GM18498 (cell line): ENCODE measurements at regions not wholly inside any gene's neighbourhood (a gene's known extent, or its start where the extent isn't known, plus 50 kb on each side); places are given as distances from the start of the nearest gene placed in this dataset.

Experiments used
- ATAC-seq: cut with Tn5 transposase; IDR thresholded peaks from one replicate; pipeline ENCODE4 v1.9.1; 2021; ENCODE audit warnings: mild to moderate bottlenecking, moderate library complexity; ENCODE audit not compliant: unreplicated experiment

DNA sequence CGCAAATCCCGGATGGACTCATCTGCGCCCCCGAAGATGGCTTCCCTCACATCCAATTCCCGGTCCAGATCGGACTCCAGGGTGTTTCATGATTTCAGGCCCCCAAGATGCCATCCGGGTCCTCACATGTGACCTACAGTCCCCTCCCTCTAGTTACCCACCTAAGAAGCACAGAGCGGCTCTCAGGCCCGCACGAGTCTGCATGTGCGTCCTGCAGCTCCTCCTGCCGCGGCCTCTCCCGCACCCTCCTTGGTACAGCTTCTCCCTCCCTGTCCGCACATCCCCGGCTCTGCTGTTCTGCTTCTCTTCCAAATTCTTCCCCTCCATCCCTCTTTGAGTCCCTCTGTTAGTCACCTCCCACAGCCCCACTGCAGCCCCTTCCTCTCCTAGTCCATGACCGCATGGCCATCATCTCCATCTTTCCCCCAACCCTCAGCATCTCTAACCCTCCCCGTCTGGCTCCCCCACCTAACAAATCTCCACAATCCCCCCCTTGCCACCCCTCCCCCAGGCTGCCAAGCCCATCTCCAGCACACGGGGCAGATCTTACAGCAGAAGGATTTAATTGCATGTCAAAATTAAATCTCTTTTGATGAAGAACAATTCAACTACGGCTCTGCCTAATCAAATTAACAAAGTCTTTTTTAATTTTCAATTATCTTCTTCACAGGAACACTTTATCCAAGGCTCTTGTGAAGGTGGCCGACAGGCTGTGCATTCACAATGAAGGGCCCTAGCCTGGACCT, 231.0 kb downstream of the RBFOX3 start:
- no peak for ATAC-seq

DNA sequence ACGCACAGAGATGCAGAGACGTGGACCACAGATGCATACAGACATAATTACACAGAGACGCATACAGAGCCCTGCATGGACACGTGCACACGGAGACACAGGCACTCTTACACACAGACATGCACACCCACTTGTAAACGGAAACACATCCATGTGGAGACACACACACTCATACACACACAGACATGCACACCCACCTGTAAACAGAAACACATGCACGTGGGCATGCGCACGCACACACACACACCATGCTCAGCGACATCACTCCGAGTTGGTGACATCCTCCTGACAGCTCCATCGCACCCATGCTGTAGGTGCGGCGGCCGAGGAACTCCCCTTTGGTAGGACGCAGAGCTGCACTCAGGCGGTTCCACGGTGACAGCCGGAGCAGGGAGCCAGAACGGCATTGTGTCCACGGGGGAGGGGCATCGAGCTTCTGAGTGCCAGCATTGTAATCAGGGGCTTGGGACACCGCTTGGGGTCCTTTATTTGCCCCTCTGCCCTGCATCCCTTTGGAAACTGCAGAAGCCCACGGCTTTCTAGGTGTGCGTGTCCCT, 233.5 kb downstream of the RBFOX3 start:
- ATAC-seq = no peak

DNA sequence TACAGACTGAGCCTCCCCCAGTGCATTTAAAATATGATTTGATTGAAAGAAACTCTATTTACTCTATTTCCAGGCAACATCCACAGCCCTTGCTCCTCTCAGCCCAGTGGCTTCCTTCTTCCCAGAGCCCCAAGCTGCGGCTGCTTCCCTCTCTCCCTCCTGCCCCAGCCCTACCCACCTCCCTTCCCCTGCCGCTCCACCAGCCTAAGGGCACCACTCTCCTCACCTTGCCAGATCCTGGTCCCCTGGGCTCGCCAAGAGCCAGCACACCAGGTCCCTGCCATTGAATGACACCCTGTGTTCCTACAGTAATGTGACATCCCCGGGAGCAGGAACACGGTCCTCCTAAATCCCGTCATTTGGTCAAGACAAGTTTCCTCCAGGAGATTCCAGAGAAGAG, 236.0 kb downstream of the RBFOX3 start:
- ATAC-seq = no peak

DNA sequence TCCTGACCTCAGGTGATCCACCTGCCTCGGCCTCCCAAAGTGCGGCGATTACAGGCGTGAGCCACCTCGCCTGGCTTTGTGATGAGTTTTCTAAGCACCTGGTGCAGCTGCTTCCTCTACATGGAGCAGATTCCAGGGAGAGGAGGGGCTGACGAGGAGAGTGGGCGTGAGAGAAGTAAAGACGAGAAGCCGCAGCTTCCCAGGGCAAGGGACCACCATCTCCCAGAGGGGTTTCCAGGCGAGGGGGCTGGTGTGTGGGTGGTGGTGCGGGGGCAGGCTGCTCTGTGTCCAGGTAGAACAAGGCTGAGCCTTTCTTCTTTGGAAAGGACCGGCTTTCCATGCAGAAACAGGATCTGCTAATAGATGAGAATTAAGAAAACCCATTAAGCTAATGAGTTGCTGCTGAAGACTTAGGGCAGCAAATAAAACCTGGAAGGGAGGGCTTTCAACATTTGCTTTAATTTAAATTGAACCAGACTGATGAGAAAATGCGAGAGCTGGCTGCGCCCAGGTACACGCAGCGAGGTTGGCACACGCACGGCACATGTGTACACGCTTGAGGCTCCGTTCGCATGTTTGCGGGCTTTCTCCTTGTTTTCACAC, 236.7 kb downstream of the RBFOX3 start:
- ATAC-seq = no peak

DNA sequence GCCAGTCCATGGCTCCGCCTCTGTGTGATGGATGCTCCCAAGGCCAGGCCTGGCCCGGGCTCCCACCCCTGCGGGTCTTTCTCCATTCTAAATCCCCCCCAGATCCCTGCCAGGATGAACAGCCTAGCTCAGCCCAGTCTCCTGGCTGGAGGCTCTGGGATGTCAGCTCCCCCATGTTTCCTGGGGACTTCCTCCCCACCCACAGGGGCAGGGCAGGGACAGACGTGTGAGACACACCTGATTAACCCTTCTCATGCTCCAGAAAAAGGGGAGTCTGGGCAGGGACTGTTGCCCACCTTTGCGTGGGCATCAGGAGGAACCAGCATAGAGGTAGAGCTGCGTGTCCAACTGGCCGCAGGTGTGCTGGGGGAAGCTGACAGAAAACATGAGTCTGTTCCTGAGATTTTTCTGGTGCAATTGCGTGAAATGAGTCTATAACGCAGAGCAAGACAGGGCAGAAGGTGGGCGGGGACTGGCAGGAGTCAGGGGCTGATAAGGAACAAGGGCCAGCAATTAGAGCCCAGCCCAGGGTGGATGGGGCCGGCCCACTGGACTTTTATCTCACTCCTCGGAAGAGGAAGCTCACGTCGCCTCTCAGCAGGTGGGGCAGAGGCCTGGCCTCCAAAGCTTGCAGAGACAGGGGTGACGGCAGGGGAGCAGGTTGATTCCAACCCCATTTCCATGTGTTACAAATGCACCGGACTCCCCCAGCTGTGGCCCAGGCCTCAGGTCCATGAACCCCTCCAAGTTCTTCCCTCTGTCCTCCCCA, 238.2 kb downstream of the RBFOX3 start:
- ATAC-seq = no peak

DNA sequence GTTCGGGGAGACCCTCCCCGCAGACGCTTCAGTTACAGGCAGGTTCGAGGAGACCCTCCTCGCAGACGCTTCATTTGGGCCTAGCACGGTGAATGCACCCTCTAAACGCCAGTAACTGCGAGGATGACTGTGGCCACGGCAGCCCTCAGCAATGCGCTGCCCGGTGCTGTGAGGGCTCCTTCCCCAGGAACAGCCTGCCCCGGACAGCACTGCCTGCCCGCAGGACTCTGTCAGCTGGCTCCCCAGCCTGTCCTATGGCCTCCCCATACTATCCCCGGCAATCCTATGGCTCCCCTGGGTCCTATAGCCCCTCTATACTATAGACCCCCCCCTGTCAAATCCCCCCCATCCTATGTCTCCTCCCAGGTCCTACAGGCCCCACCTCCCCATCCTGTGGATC, 238.9 kb downstream of the RBFOX3 start:
- no peak for ATAC-seq

DNA sequence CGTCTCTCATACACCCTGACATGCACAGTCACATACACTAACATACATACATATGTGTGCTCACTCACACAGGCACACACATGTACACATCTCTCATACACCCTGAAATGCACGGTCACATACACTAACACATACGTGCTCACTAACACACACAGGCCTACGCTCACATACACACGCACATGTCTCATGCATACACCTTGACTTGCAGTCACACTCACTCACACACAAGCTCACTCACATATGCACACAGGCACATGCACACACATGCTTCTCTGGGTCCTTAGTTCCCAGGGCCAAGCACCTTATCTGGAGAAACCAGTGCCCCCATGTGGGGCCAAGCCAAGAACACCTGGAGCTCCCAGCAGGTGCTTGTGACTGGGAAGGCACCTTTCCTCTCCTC, 240.3 kb downstream of the RBFOX3 start:
- ATAC-seq = no peak

DNA sequence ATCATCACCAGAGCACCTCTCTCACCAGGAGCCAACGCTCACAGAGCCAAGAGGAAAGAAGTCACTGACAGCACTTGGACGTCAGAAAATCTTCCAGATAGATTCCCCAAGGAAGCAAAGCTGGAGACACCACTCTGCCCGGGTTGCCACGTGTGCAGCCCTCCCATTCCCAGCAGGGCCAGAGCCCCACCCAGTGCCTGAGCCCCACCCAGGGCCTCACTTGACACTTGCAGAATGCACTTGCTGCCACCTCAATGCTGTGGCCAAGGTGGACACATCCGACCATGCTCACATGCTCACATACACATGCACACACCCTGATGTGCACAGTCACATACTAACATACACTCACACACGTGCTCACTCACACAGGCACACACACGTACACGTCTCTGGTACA, 240.7 kb downstream of the RBFOX3 start:
- ATAC-seq = no peak

DNA sequence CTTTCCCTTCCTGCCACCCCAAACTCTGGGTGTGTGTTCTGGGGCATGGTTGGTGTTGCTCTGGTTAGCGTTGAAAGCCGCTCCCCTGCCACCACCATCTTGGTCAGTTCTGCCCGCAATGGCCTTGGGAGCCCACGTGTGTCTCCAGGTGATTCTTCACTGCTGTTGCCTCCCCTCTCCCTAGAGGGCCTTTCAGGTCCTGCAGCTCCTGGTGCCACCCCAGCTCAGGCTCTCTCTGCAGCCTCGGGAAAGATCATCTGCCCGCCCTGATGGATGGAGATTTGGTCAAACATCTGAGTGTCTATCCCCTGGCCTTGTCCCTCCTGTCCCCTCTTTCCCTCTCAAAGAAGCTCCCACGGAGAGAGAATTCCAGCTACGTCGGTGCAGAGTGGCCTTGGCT, 241.3 kb downstream of the RBFOX3 start:
- no peak for ATAC-seq

DNA sequence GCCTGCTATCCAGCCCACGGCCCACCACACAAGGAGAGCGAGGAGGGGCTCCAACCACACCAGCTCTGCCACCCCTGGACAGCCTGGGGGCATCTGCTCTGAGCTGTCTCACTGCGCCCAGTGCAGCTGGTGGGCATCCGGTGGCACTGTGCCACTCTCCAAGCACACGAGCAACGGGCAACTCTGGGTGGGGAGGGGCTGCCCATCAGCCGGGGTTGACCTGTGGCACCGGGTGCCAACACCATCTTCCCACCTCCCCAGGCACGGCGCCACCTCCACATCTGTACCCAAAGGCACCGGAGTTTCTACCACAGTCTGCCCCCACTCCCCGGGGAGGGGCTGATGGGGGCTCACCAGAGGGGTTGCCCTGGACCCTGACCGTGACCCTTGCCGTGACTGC, 241.8 kb downstream of the RBFOX3 start:
- ATAC-seq = no peak

DNA sequence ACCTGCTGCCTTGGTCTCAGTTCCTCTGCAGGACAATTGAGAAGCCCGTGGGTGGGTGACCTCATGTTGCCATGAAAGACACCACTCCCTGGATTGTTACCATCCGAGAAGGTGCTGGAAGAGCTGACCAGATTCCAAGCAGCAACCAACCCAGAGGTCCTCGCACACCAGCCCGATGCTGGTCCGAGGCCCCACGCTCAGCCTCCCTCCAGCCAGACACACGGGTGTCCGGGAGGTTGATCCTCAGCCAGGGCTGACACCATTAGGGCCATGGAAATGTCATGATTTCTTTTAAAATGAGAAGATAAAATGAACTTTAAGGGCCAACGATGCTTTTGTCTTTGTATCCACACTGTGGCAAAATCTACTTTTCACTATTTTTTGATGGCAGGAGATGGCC, 242.3 kb downstream of the RBFOX3 start:
- no peak for ATAC-seq

DNA sequence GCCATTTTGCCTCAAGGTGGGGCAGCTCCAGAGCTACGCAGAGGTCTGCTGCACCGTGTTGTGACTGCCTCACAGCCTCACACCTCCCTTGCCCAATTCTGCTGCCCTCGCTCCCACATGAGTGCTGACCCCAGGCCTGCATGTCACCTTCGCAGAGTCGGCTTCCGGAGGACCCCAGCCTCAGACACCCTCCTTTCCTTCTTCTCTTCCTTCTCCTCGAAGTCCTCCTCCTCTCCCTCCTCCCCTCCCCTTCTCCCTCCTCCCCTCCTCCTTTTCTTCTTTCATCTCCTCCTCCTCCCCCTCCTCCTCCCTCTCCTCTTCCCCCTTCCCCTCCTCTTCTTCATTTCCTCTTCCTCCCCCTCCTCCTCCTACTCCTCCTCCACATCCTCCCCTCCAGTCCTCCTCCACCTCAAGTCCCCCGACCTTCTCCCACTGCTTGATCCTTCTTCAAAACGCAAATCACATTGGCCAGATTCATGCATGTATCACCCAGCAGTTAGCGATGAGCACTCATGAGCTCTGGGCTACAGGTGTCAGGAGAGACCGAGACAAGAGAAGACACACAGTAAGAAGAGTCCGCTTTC, 243.8 kb downstream of the RBFOX3 start:
- no peak for ATAC-seq

DNA sequence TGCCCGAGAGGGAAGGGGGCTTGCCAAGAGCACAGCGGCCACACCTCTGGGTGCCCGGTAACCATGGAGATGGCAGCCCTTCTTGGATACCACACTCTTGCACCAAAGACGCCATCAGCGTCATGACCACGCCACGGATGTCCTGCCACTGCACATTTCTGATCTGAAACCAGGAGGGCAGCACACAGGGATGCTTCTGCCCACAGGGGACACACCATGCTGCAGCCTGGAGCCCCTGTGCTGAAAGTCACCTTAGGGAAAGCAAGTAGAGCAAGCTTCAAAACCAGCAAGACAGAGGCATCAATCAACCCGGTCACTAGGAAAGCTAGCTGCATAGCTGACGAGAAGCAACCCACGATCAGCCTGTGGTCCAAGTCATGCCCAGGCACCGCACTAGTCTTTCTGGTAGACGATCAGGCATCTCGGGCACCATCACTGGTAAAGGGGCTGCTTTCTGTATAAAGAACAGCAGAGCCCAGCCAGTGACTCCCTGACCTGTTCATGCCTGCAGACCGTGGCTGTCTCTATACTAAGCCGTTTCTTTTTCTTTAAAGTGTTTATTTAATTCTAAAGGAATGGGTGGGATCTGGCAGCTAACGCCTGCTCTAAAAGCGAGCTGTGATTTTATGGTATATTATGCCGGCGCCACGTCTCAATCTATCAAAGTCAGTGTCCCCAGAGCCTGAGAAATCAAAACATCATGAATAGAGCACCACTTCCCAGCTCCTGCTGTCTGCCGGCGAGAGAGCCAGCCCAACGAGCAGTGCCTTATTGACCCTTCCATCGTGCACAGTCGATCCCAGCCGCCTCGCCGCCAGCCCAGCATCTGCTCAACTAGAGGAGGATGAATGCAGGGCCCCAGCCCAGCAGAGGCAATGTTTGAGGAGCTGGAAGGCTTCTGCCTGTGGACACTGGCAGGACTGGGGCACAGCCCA, 244.7 kb downstream of the RBFOX3 start:
- ATAC-seq = no peak

DNA sequence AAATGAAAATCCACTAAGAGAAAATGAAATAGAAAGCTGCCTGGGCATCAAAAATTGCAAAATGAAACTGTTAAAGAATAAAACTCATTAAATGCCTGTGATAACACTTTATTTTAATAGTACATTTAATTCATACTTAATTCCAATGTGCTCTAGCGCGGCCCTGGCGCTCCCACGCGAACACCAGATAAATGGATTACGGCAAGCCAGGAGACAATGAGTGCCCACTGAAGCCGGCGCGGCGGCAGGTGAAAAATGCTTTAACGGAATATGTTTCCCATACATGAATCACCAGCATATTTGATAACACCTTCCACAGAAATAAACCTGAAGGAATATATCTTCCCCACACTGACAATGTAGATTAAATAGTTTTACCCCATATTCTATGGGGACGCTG, 245.5 kb downstream of the RBFOX3 start:
- ATAC-seq = no peak

DNA sequence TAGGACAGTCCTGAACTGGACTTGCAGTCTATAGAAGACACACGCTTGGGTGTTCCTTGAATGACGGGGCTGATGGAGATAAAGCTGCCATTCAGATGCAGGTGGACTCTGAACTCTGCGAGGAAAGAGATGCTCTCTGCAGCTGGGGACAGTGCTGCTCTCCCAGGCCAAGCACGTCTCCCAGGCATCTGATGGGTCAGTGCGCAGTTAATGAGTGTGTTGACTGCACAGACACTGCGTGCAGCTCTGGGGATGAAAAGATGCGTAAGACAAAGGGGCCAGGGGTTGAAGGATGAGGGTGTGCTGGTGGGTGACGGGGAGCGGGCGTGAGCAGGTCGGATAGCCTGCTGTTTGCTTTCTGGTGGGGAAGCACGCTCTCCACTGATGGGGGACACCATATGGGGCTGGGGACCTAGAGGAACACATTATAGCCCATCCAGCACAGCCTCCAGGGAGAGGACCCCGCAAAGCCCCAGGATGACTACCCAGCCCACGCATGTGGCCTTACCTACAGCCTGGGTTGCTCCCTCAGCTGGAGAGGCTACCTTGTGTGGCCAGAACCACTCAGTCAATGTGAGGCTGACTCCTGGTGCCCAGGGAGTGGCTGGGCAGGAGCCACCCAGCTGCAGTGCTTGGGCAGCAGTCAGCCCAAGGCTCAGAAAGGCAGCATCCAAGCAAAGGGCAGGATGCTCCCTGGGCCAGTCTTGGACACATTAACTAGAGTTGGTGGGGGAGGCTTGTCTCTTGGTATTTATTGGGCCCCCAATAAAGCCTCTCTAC, 246.3 kb downstream of the RBFOX3 start:
- no peak for ATAC-seq

DNA sequence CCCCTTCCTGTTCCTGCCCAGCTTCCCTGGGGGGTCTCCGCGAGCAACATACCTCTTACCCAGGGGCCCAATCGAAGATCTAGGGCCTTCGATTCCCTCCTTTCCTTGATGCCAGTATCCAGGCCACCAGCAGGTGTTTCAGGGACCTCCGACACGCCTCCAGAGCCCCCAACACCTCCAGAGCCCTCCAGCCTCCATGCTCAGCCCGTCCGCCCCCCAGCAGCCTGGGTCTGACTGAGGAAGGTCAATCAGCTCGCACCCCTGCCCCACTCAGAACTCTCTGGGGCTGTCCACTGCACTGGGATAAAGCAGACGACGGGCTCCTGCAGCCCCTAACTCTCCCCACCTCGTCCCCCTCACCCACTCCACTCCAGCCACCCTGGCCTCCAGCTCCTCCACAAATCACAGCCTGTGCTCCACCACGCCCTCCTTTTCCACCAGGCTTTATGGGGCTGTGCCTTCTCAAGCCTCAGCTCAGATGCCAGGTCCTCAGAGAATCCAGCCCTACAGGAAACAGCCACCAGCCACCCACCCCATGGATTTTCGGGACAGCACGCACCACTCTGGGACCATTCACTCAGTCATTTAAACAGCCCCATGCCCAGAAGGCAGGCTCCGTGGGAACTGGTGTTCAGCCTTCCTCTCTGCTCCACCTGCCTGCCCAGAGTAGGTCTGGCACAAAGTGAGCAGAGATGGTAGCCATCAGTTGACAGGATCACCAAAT, 247.1 kb downstream of the RBFOX3 start:
- ATAC-seq = no peak

DNA sequence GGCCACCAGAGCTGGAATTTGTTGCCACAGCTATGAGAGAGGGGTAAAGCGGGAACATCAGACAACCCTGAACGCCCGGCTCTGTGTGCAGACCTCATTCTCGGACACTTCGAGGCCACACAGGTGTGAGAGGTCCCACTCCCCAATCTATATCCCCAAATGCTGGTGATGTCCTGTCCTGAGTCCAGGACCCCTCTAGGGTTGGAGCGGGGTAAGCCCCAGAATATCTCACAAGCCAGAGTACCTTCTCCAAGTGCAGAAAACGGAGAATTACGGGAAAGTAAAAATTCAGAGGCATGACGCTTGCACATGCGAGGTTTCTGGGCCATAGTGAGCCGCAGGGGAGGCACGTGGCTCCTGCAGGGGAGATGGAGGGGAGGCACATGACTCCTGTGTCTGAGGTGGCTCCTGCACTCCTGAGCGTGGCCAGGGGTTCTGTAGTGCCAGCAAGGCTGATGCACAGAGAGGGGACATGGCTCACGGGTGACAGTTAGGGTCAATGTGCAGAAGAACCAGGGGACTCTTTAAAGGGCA, 248.0 kb downstream of the RBFOX3 start:
- ATAC-seq = no peak

DNA sequence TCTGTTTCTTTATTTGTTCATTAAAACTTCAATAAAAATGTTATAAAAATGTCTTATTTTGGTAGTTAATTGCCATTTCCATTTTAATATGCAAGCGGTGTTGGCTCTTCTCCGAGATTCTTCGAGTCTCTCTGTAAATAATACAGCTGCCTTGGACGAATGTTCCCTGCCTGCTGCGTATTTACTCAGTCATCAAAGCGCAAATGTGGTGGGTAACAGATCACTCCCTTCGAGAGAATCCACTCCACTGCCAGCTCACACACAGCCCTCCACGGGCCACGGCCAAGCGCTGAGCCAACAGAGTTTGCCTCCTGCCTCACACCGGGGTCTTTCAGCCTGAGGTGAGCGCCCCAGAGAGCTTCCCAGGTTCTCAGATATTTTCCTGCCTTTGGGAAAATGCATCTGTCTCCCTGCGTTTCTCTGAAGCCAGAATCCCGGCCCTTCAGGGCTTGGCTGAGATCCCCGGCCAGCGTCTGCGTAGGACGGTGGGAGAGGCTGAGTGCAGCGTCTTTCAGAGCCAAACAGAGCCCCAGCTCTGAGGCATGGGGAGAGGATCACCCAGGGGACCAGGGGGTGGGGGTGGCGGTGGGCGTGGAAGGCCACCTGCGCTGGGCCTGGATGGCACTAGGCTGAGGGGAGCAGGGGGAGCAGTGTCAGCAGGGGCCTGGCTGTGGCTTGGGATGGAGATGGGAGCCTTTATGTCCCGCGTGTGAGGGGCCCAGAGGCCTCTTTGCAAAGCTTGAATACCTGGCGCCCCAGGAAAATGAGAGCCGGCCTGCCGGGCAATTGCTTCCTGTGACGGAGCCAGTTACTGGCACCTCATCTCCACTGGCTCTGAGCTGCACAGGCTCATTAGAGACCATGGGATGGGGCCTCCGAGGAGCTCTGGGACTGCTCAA, 248.7 kb downstream of the RBFOX3 start:
- no peak for ATAC-seq
